ENCODE measurements at regions not wholly inside any gene's neighbourhood (a gene's known extent, or its start where the extent isn't known, plus 50 kb on each side); places are given as distances from the start of the nearest gene placed in this dataset.

DNA sequence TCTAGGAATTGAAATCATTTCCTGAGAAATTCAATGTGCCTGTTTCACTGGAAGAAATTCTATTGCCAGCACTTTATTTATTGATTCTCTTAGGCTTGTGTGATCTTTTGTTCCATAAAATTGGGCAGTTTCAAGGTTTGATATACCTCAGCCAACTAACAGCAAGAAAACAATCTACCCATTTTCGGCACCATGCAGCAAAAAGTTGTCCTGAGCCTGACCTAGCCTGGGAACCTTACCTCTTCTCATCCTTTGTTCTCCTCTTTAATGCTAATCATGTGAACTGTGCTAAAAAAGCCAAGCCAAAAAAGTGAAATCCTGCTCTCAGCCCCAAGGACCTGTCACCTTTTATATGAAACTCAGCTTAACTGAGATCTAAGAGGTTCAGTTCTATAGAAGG is 477.3 kb downstream of the SUCLA2 start:
- TF ChIP-seq POLR2A (IDR thresholded peaks at IDR 0.05), result no peak
- TF ChIP-seq, protein P1, sequence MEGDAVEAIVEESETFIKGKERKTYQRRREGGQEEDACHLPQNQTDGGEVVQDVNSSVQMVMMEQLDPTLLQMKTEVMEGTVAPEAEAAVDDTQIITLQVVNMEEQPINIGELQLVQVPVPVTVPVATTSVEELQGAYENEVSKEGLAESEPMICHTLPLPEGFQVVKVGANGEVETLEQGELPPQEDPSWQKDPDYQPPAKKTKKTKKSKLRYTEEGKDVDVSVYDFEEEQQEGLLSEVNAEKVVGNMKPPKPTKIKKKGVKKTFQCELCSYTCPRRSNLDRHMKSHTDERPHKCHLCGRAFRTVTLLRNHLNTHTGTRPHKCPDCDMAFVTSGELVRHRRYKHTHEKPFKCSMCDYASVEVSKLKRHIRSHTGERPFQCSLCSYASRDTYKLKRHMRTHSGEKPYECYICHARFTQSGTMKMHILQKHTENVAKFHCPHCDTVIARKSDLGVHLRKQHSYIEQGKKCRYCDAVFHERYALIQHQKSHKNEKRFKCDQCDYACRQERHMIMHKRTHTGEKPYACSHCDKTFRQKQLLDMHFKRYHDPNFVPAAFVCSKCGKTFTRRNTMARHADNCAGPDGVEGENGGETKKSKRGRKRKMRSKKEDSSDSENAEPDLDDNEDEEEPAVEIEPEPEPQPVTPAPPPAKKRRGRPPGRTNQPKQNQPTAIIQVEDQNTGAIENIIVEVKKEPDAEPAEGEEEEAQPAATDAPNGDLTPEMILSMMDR (IDR thresholded peaks at IDR 0.05), result no peak

All from adrenal gland (tissue), 5 donors.